IMR-90 (cell line): ENCODE measurements at regions not wholly inside any gene's neighbourhood (a gene's known extent, or its start where the extent isn't known, plus 50 kb on each side); places are given as distances from the start of the nearest gene placed in this dataset. TPM values are rescaled to one million over a fixed set of nuclear protein-coding genes. Genes with fewer than 3 reads are reported as not detected.

Source experiments
- microRNA-seq, 2 experiments: library from miRNA; stranded (forward) in 1 of 2; unstranded in 1 of 2; fragments of 10-50 nt in 1 of 2; fragments of <30 nt in 1 of 2; gene quantifications in 1 of 2; microRNA quantifications in 1 of 2; one replicate each; pipeline versions ENCODE3 to v1.1.0; 2013 to 2020; ENCODE audit not compliant: insufficient read depth in 1 of 2, insufficient read length in 1 of 2, unreplicated experiment in 1 of 2
- small RNA-seq, 5 experiments: library from RNA; depleted of rRNA; stranded (forward); fragments of <200 nt; gene quantifications; one replicate each; pipeline ENCODE3, GENCODE V24; 2012

Small RNA genes in the stretch of these regions (microRNA-seq; reads per million reads assigned to microRNA genes)
- not detected for gene AC097510.1 (ENCODE audit: insufficient read depth, insufficient read length)

Small RNA genes in the stretch of these regions (small RNA-seq; reads per million reads assigned to genes)
- 0 reads per million in 5 experiments for gene AC097510.1
